ENCODE measurements at regions not wholly inside any gene's neighbourhood (a gene's known extent, or its start where the extent isn't known, plus 50 kb on each side); places are given as distances from the start of the nearest gene placed in this dataset.

DNA sequence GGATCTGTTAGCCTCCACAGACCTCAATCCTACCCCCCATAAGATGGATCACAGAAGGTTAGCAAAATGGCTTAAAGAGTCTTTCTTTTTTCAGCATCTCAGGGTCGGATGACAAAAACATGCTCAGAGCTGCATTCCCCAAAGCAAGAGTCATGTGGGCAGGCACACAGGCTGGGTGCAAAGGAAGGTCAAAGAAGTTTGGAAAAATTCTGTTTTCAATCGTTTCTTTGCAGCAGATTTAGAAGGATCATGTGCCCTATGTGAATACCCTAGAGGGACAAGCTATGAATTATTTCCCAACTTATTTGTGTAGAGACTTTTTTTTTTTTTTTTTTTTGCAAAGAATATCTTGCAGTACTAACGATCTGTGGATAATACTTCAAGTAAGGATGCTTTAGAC is 845.4 kb downstream of the VRK1 start:
- TF ChIP-seq, protein P1, sequence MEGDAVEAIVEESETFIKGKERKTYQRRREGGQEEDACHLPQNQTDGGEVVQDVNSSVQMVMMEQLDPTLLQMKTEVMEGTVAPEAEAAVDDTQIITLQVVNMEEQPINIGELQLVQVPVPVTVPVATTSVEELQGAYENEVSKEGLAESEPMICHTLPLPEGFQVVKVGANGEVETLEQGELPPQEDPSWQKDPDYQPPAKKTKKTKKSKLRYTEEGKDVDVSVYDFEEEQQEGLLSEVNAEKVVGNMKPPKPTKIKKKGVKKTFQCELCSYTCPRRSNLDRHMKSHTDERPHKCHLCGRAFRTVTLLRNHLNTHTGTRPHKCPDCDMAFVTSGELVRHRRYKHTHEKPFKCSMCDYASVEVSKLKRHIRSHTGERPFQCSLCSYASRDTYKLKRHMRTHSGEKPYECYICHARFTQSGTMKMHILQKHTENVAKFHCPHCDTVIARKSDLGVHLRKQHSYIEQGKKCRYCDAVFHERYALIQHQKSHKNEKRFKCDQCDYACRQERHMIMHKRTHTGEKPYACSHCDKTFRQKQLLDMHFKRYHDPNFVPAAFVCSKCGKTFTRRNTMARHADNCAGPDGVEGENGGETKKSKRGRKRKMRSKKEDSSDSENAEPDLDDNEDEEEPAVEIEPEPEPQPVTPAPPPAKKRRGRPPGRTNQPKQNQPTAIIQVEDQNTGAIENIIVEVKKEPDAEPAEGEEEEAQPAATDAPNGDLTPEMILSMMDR (conservative IDR thresholded peaks at IDR 0.05 in 1 of 2, IDR thresholded peaks at IDR 0.05 in 1 of 2; ENCODE audit: extremely low read depth in 1 of 2, insufficient read depth in 1 of 2, low read depth in 1 of 2, low read length in 2 of 2) = no peak
- TF ChIP-seq EZH2 (IDR thresholded peaks at IDR 0.05; ENCODE audit: borderline replicate concordance, low read length) = no peak

Measured in mammary epithelial cell (primary cell).